SK-N-SH treated with all-trans-retinoic acid at 6 μM for 48 hours (cell line): ENCODE measurements at regions not wholly inside any gene's neighbourhood (a gene's known extent, or its start where the extent isn't known, plus 50 kb on each side); places are given as distances from the start of the nearest gene placed in this dataset.

Source experiments
- ESRRG ChIP-seq: fragments of 250-450 bp; sonication (Bioruptor Pico); IDR thresholded peaks from 2 replicates; pipeline ENCODE4 v1.6.1; 2021; ENCODE audit warnings: mild to moderate bottlenecking
- ISL1 ChIP-seq: fragments of 250-450 bp; sonication (Bioruptor Pico); IDR thresholded peaks from 2 replicates; pipeline ENCODE4 v2.1.2; 2022; ENCODE audit warnings: mild to moderate bottlenecking, moderate library complexity
- RARB ChIP-seq: fragments of 250-450 bp; sonication (Bioruptor Pico); IDR thresholded peaks from 2 replicates; pipeline ENCODE4 v1.8.0; 2021; ENCODE audit warnings: mild to moderate bottlenecking, moderate library complexity
- ZFP3 ChIP-seq: fragments of 250-450 bp; sonication (Bioruptor Pico); IDR thresholded peaks from 2 replicates; pipeline ENCODE4 v1.5.0; 2020; ENCODE audit warnings: mild to moderate bottlenecking, moderate library complexity
- ZFP30 ChIP-seq: fragments of 450-650 bp; formaldehyde crosslinking; IDR thresholded peaks from 2 replicates; pipeline ENCODE4 v1.5.0; 2022; ENCODE audit warnings: mild to moderate bottlenecking, moderate library complexity
- ZNF565 ChIP-seq: fragments of 450-650 bp; formaldehyde crosslinking; conservative IDR thresholded peaks from 2 replicates; pipeline ENCODE4 v1.5.0; 2020; ENCODE audit warnings: low read depth, mild to moderate bottlenecking, moderate library complexity
- TF ChIP-seq, protein P1 (sequence below): fragments of 250-450 bp; sonication (Bioruptor Pico); IDR thresholded peaks from 2 replicates; pipeline ENCODE4 v1.5.1; 2020; ENCODE audit warnings: low read depth, mild to moderate bottlenecking, moderate library complexity

DNA sequence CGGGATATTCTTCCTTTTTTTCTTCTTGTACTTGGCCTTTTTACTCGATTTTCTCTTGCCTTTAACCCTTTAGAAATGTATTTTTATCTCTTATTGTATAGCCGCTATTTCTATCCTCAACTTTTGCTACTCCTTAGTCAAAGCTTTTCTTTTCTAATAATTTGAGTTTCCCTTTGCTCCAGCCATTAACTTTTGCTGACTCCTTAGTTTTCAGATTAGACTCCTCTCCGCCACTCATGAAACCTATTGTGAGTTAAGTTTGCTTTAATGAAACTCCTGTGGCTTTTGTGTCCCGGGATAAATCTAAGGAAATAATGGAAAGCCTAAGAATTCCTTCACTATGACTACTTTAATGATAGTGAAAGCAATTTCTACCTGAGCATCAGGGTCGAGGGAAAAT lies 590.3 kb upstream of the CITED2 start:
- TF ChIP-seq ZFP30 (CRISPR knock-in tag) (no peak), ZFP3 (CRISPR knock-in tag) (no peak), RARB (CRISPR knock-in tag) (no peak), ESRRG (CRISPR knock-in tag) (no peak), ZNF565 (CRISPR knock-in tag) (no peak), ISL1 (no peak)
- TF ChIP-seq, protein P1, sequence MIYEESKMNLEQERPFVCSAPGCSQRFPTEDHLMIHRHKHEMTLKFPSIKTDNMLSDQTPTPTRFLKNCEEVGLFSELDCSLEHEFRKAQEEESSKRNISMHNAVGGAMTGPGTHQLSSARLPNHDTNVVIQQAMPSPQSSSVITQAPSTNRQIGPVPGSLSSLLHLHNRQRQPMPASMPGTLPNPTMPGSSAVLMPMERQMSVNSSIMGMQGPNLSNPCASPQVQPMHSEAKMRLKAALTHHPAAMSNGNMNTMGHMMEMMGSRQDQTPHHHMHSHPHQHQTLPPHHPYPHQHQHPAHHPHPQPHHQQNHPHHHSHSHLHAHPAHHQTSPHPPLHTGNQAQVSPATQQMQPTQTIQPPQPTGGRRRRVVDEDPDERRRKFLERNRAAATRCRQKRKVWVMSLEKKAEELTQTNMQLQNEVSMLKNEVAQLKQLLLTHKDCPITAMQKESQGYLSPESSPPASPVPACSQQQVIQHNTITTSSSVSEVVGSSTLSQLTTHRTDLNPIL (CRISPR knock-in tag), result no peak
